ENCODE measurements at regions not wholly inside any gene's neighbourhood (a gene's known extent, or its start where the extent isn't known, plus 50 kb on each side); places are given as distances from the start of the nearest gene placed in this dataset.

DNA sequence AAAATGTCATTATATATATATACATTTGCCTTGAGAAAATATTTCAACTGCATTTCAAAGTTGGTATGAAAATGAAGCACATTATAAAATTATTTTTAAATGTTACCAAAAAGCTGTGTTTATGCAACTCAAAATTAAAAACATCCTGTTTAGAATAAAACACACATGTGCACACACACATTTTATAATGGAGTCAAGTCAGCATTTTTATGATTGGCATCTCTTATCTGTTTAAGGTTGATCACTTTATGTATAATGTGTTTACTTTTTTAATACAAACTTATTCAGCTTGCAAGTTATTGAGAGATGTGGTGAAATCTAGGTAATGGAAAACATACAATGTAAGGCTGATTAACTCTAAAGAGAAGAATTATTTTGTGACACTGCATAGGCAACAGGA is 80.4 kb downstream of the IFI44 start:
- no peak overlapping the region for H4K91ac ChIP-seq (ENCODE audit: insufficient read length, low read depth, low read length)
- no peak overlapping the region for H3K23ac ChIP-seq (ENCODE audit: insufficient read length, low read depth, low read length)
- H3K9me3 Mint-ChIP-seq: no peaks in the 10 kb centered on the region
- no peaks in the 10 kb centered on the region for H3K79me1 ChIP-seq (ENCODE audit: insufficient read depth, low read depth, low read length, poor library complexity, severe bottlenecking)
- H3K27ac Mint-ChIP-seq: no peak overlapping the region
- H2AFZ ChIP-seq (ENCODE audit: low read length): no peak overlapping the region
- no peaks in the 10 kb centered on the region for H3K4me1 ChIP-seq (ENCODE audit: insufficient read depth, low read length)
- H2BK12ac ChIP-seq (ENCODE audit: insufficient read length, low read depth, low read length): no peak overlapping the region
- H3K9ac ChIP-seq (ENCODE audit: extremely low read depth, insufficient read length, low read length): no peak overlapping the region
- no peak for DNase-seq
- no peak overlapping the region for H3K14ac ChIP-seq (ENCODE audit: insufficient read depth, low read length)
- H2BK5ac ChIP-seq (ENCODE audit: insufficient read length, low read length): no peak overlapping the region
- no peaks in the 10 kb centered on the region for H3K23me2 ChIP-seq (ENCODE audit: insufficient read length, low read depth, low read length, poor library complexity, severe bottlenecking)
- no peak overlapping the region for H3T11ph ChIP-seq (ENCODE audit: low read length)
- no peaks in the 10 kb centered on the region for H3K27me3 ChIP-seq (ENCODE audit: insufficient read depth, low read length)
- H3K9me3 ChIP-seq (ENCODE audit: control insufficient read depth, low read depth, low read length): no peaks in the 10 kb centered on the region
- no peaks in the 10 kb centered on the region for H3K27me3 Mint-ChIP-seq (ENCODE audit: low read depth)
- TF ChIP-seq, protein P1, sequence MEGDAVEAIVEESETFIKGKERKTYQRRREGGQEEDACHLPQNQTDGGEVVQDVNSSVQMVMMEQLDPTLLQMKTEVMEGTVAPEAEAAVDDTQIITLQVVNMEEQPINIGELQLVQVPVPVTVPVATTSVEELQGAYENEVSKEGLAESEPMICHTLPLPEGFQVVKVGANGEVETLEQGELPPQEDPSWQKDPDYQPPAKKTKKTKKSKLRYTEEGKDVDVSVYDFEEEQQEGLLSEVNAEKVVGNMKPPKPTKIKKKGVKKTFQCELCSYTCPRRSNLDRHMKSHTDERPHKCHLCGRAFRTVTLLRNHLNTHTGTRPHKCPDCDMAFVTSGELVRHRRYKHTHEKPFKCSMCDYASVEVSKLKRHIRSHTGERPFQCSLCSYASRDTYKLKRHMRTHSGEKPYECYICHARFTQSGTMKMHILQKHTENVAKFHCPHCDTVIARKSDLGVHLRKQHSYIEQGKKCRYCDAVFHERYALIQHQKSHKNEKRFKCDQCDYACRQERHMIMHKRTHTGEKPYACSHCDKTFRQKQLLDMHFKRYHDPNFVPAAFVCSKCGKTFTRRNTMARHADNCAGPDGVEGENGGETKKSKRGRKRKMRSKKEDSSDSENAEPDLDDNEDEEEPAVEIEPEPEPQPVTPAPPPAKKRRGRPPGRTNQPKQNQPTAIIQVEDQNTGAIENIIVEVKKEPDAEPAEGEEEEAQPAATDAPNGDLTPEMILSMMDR (conservative IDR thresholded peaks at IDR 0.05): no peak
- no peak overlapping the region for H2BK15ac ChIP-seq (ENCODE audit: low read depth, low read length)
- H3K79me2 ChIP-seq (ENCODE audit: insufficient read depth, low read length): no peaks in the 10 kb centered on the region
- H4K5ac ChIP-seq (ENCODE audit: insufficient read length, low read depth, low read length): no peak overlapping the region
- H3K4ac ChIP-seq (ENCODE audit: low read depth, low read length): no peak overlapping the region
- no peak overlapping the region for H2AK5ac ChIP-seq (ENCODE audit: insufficient read length, low read length)
- H3K4me1 Mint-ChIP-seq: no peaks in the 10 kb centered on the region
- H3K56ac ChIP-seq (ENCODE audit: insufficient read length, low read depth, low read length): no peak overlapping the region
- H3K36me3 Mint-ChIP-seq (ENCODE audit: insufficient read depth in 1 of 3, low read depth in 3 of 3): no peaks in the 10 kb centered on the region
- no peak overlapping the region for H3K4me2 ChIP-seq (ENCODE audit: insufficient read depth, insufficient read length, low read length)
- H4K20me1 ChIP-seq (ENCODE audit: control insufficient read depth, insufficient read depth, insufficient read length): no peaks in the 10 kb centered on the region
- no peak overlapping the region for H2BK120ac ChIP-seq (ENCODE audit: low read depth, low read length, poor library complexity, severe bottlenecking)
- no peak overlapping the region for H2BK20ac ChIP-seq (ENCODE audit: low read depth, low read length, poor library complexity, severe bottlenecking)
- no peak overlapping the region for H3K4me3 Mint-ChIP-seq
- no peak overlapping the region for H4K8ac ChIP-seq (replicated peaks; ENCODE audit: insufficient read length, low read depth, low read length)
- no peak overlapping the region for H3K18ac ChIP-seq (ENCODE audit: insufficient read length, low read depth, low read length)
- H3K27ac ChIP-seq (ENCODE audit: insufficient read length, low read depth, low read length): no peak overlapping the region

All from H9 (cell line).